ENCODE measurements at regions not wholly inside any gene's neighbourhood (a gene's known extent, or its start where the extent isn't known, plus 50 kb on each side); places are given as distances from the start of the nearest gene placed in this dataset.

GRCh38 chr4:18638031-18638430 lies 616.5 kb upstream of the LCORL start:
- DNase-seq: no peak
- no peak for TF ChIP-seq CTCF (IDR thresholded peaks at IDR 0.05)
- H3K27me3 Mint-ChIP-seq (ENCODE audit: low read depth, poor library complexity): no peaks in the 10 kb centered on the region
- H3K4me1 Mint-ChIP-seq: no peaks in the 10 kb centered on the region
- H3K36me3 Mint-ChIP-seq (ENCODE audit: low read depth): no peaks in the 10 kb centered on the region
- no peak overlapping the region for H3K4me3 Mint-ChIP-seq
- no peak overlapping the region for H3K27ac Mint-ChIP-seq
- H3K9me3 Mint-ChIP-seq: no peaks in the 10 kb centered on the region

- no peaks in the 10 kb centered on the region for H3K36me3 Mint-ChIP-seq (ENCODE audit: low read depth)
- H3K27me3 Mint-ChIP-seq (ENCODE audit: low read depth, poor library complexity): no peaks in the 10 kb centered on the region
- H3K27ac Mint-ChIP-seq: no peak overlapping the region
- TF ChIP-seq CTCF (IDR thresholded peaks at IDR 0.05): no peak
- DNase-seq: no peak
- no peaks in the 10 kb centered on the region for H3K4me1 Mint-ChIP-seq
- no peak overlapping the region for H3K4me3 Mint-ChIP-seq
- H3K9me3 Mint-ChIP-seq: peaks cover 7% of the 10 kb centered on the region
Measured at GRCh38 chr4:18636001-18636585, 614.5 kb upstream of the LCORL start.

- H3K9me3 Mint-ChIP-seq: peaks cover 9% of the 10 kb centered on the region
- DNase-seq: no peak
- H3K27me3 Mint-ChIP-seq (ENCODE audit: low read depth, poor library complexity): no peaks in the 10 kb centered on the region
- H3K4me3 Mint-ChIP-seq: no peak overlapping the region
- H3K36me3 Mint-ChIP-seq (ENCODE audit: low read depth): no peaks in the 10 kb centered on the region
- H3K4me1 Mint-ChIP-seq: no peaks in the 10 kb centered on the region
- H3K27ac Mint-ChIP-seq: peak overlapping the region; percentile 6
- TF ChIP-seq CTCF (IDR thresholded peaks at IDR 0.05): no peak
Measured at GRCh38 chr4:18635531-18635930, 614.0 kb upstream of the LCORL start.

- Mint-ChIP-seq H3K27ac (no peak overlapping the region), H3K4me3 (no peak overlapping the region), H3K4me1 (peaks cover 6% of the 10 kb centered on the region), H3K27me3 (ENCODE audit: low read depth, poor library complexity) (no peaks in the 10 kb centered on the region), H3K36me3 (ENCODE audit: low read depth) (no peaks in the 10 kb centered on the region), H3K9me3 (peaks cover 16% of the 10 kb centered on the region)
- TF ChIP-seq CTCF (IDR thresholded peaks at IDR 0.05): no peak
- DNase-seq: no peak
Measured at GRCh38 chr4:18631586-18631985, 610.0 kb upstream of the LCORL start.

- Mint-ChIP-seq H3K4me1 (peaks cover 6% of the 10 kb centered on the region), H3K9me3 (peaks cover 16% of the 10 kb centered on the region), H3K27ac (no peak overlapping the region), H3K4me3 (no peak overlapping the region), H3K36me3 (ENCODE audit: low read depth) (no peaks in the 10 kb centered on the region), H3K27me3 (ENCODE audit: low read depth, poor library complexity) (no peaks in the 10 kb centered on the region)
- TF ChIP-seq CTCF (IDR thresholded peaks at IDR 0.05): no peak
- DNase-seq: no peak
Measured at GRCh38 chr4:18630218-18631110, 608.9 kb upstream of the LCORL start.
